SK-N-MC (cell line): ENCODE measurements at regions not wholly inside any gene's neighbourhood (a gene's known extent, or its start where the extent isn't known, plus 50 kb on each side); places are given as distances from the start of the nearest gene placed in this dataset.

ENCODE experiments used
- DNase-seq: peaks from one replicate; pipeline ENCODE4 v3.0.0-alpha.2; 2011; ENCODE audit warnings: low read depth, low spot score
- H3K27ac ChIP-seq: fragments of 200-600 bp; sonication (generic); 2 replicates; pipeline ENCODE4 v1.5.1; 2016; ENCODE audit warnings: mixed run types
- H3K36me3 ChIP-seq: fragments of 200-600 bp; sonication (generic); 2 replicates; pipeline ENCODE4 v1.6.1; 2017; ENCODE audit warnings: antibody characterized with exemption, low read length, mixed read lengths; ENCODE audit not compliant: insufficient read depth
- H3K4me3 ChIP-seq: fragments of 200-600 bp; sonication (generic); 2 replicates; pipeline ENCODE4 v1.5.1; 2016
- H3K9ac ChIP-seq: fragments of 200-600 bp; sonication (generic); 2 replicates; pipeline ENCODE4 v1.8.0; 2017; ENCODE audit warnings: mixed run types, mixed read lengths; ENCODE audit not compliant: insufficient read length
- H3K9me3 ChIP-seq: fragments of 200-600 bp; sonication (generic); 2 replicates; pipeline ENCODE4 v1.6.1; 2017; ENCODE audit warnings: low read depth, mild to moderate bottlenecking, antibody characterized with exemption, low read length, moderate library complexity, mixed read lengths
- EZH2 ChIP-seq: fragments of 200-600 bp; sonication (generic); IDR thresholded peaks from one replicate; pipeline ENCODE4 v1.6.1; 2017; ENCODE audit warnings: antibody characterized with exemption
- FOXP2 ChIP-seq: optimal IDR thresholded peaks from 2 replicates; pipeline ENCODE3; 2011; ENCODE audit warnings: mild to moderate bottlenecking, moderate library complexity; ENCODE audit not compliant: insufficient read depth; ENCODE audit errors: extremely low read length, control extremely low read depth
- POLR2AphosphoS5 ChIP-seq: IDR thresholded peaks from 2 replicates; pipeline ENCODE4 v1.6.1; 2012; ENCODE audit warnings: mild to moderate bottlenecking, low read depth, low read length, borderline replicate concordance

GRCh38 chr19:46947866-46948265, 71.8 kb upstream of the NPAS1 start:
- no peaks in the 10 kb centered on the region for H3K9me3 ChIP-seq
- no peak overlapping the region for H3K4me3 ChIP-seq
- H3K9ac ChIP-seq, result no peak overlapping the region
- DNase-seq, result no peak
- H3K27ac ChIP-seq, result no peak overlapping the region
- TF ChIP-seq POLR2AphosphoS5, result no peak
- no peak for TF ChIP-seq FOXP2
- TF ChIP-seq EZH2, result no peak
- H3K36me3 ChIP-seq, result peaks cover 33% of the 10 kb centered on the region

- TF ChIP-seq FOXP2 (no peak), POLR2AphosphoS5 (no peak), EZH2 (no peak)
- Histone ChIP-seq H3K9ac (no peak overlapping the region), H3K9me3 (no peaks in the 10 kb centered on the region), H3K4me3 (no peak overlapping the region), H3K36me3 (peaks cover 28% of the 10 kb centered on the region), H3K27ac (no peak overlapping the region)
- no peak for DNase-seq
Measured at GRCh38 chr19:46950526-46951170, 69.0 kb upstream of the NPAS1 start.

GRCh38 chr19:46951171-46951986, 68.3 kb upstream of the NPAS1 start:
- H3K9ac ChIP-seq, result no peak overlapping the region
- H3K36me3 ChIP-seq, result peaks cover 25% of the 10 kb centered on the region
- no peak for DNase-seq
- no peaks in the 10 kb centered on the region for H3K9me3 ChIP-seq
- no peak overlapping the region for H3K27ac ChIP-seq
- no peak overlapping the region for H3K4me3 ChIP-seq
- TF ChIP-seq FOXP2 (no peak), POLR2AphosphoS5 (no peak), EZH2 (no peak)

GRCh38 chr19:46952874-46953273, 66.8 kb upstream of the NPAS1 start:
- H3K9me3 ChIP-seq, result no peaks in the 10 kb centered on the region
- TF ChIP-seq FOXP2 (no peak), EZH2 (no peak)
- H3K27ac ChIP-seq, result no peak overlapping the region

GRCh38 chr19:46953955-46954501, 65.6 kb upstream of the NPAS1 start:
- TF ChIP-seq POLR2AphosphoS5 (no peak), EZH2 (no peak), FOXP2 (no peak)
- Histone ChIP-seq H3K27ac (peak overlapping the region; percentile 92), H3K9ac (no peak overlapping the region), H3K9me3 (no peaks in the 10 kb centered on the region), H3K4me3 (no peak overlapping the region), H3K36me3 (peaks cover 5% of the 10 kb centered on the region; the same call in 1 of the 2 replicates)
- no peak for DNase-seq

More at GRCh38 chr19:46952874-46953273, 66.8 kb upstream of the NPAS1 start:
- Histone ChIP-seq H3K36me3 (peaks cover 13% of the 10 kb centered on the region; the same call in 1 of the 2 replicates), H3K9ac (no peak overlapping the region), H3K4me3 (no peak overlapping the region)
- DNase-seq, result no peak

- TF ChIP-seq POLR2AphosphoS5, result no peak
- TF ChIP-seq EZH2, result no peak
- TF ChIP-seq FOXP2, result no peak
- Histone ChIP-seq H3K27ac (peak overlapping the region; percentile 92), H3K4me3 (peak overlapping the region; percentile 72), H3K36me3 (peaks cover 5% of the 10 kb centered on the region; the same call in 1 of the 2 replicates), H3K9me3 (no peaks in the 10 kb centered on the region), H3K9ac (no peak overlapping the region)
- DNase-seq, result no peak
Measured at GRCh38 chr19:46954502-46954992, 65.1 kb upstream of the NPAS1 start.

- H3K9me3 ChIP-seq, result no peaks in the 10 kb centered on the region
- TF ChIP-seq FOXP2, result no peak
- peak overlapping the region; percentile 35 for H3K9ac ChIP-seq
- H3K27ac ChIP-seq, result peak overlapping the region; percentile 92
- peak; percentile 37 for DNase-seq
- H3K36me3 ChIP-seq, result peaks cover 5% of the 10 kb centered on the region; the same call in 1 of the 2 replicates
- H3K4me3 ChIP-seq, result peak overlapping the region; percentile 72
Measured at GRCh38 chr19:46954993-46955812, 64.4 kb upstream of the NPAS1 start.

- H3K9me3 ChIP-seq, result no peaks in the 10 kb centered on the region
- H3K4me3 ChIP-seq, result peak overlapping the region; percentile 72
- TF ChIP-seq POLR2AphosphoS5 (no peak), EZH2 (no peak), FOXP2 (no peak)
- H3K27ac ChIP-seq, result peak overlapping the region; percentile 92
- H3K9ac ChIP-seq, result no peak overlapping the region
- peaks cover 5% of the 10 kb centered on the region; the same call in 1 of the 2 replicates for H3K36me3 ChIP-seq
- no peak for DNase-seq
Measured at GRCh38 chr19:46955813-46956371, 63.7 kb upstream of the NPAS1 start.
